ENCODE measurements at regions not wholly inside any gene's neighbourhood (a gene's known extent, or its start where the extent isn't known, plus 50 kb on each side); places are given as distances from the start of the nearest gene placed in this dataset.

DNA sequence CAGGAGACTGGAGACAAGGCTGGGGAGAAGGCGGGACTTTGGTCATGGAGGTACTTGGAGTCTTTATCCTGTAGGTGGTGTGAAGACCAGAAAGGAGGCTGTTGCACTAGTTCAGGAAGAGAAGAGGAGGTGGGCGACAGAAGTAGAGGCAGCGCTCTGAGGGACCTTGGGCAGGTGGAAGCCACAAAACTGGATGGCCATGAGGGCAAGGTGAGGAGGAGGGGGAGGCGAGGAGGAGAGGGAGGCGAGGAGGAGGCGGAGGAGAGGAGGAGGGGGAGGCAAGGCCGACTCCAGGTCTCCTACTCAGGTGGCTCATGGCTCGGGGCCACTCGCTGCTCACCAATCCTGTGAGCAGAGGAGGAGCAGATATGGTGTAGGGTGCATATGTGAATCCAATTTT lies 125.6 kb downstream of the RPLP1 start:
- Histone ChIP-seq H3K27me3 (ENCODE audit: control insufficient read depth, insufficient read depth, low read length) (no peaks in the 10 kb centered on the region; the same call in 1 of the 2 replicates), H3K4me3 (ENCODE audit: low read depth, low read length) (no peak overlapping the region), H3K9me3 (ENCODE audit: control insufficient read depth, insufficient read depth, low read depth, low read length) (no peaks in the 10 kb centered on the region), H3K27ac (ENCODE audit: low read depth, low read length) (no peak overlapping the region), H3K36me3 (ENCODE audit: control insufficient read depth, insufficient read depth, low read length) (no peaks in the 10 kb centered on the region), H3K9ac (ENCODE audit: low read length) (no peak overlapping the region), H3K4me1 (ENCODE audit: control insufficient read depth, insufficient read depth, low read length) (peaks cover 13% of the 10 kb centered on the region)

DNA sequence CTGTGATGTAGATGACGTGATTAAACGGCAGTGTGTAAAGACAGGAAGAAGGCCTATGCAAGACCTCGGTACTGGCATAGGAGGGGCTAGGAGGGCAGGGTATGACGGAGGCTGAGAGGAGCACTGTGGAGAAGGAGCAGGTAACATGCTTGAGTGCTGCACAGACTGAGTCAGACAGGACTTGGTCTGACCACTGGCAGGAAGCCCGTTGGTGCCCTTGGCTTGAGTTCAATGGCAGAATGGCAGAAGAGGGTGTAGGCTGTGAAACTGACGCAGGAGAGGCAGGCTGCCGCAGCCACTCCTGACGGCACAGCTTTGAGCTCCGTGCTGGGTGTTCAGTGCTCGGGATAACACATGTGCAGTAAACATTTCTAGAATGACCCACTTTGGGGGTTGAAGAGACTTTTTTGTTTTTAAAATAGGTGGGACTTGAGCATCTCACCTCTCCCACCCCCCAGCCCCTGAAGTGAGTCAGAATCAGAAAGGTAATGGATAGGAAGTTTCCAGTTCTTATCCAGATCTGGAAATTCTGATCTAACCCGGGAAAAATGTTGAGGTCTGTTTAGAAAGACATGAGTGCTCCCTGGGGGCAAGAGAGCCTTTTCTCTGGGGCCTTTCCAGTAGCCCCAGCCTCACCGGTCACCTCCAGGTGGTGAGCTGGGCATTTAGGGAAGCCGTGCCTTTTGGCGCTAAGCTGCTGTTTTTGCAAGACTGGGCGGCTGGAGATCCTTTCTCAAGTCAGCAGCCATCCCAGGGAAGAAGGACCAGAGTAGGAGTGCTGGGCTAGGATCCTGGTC lies 126.4 kb downstream of the RPLP1 start:
- Histone ChIP-seq H3K4me1 (ENCODE audit: control insufficient read depth, insufficient read depth, low read length) (peaks cover 12% of the 10 kb centered on the region), H3K27me3 (ENCODE audit: control insufficient read depth, insufficient read depth, low read length) (no peaks in the 10 kb centered on the region; the same call in 1 of the 2 replicates), H3K4me3 (ENCODE audit: low read depth, low read length) (no peak overlapping the region), H3K9ac (ENCODE audit: low read length) (no peak overlapping the region), H3K36me3 (ENCODE audit: control insufficient read depth, insufficient read depth, low read length) (no peaks in the 10 kb centered on the region), H3K27ac (ENCODE audit: low read depth, low read length) (no peak overlapping the region), H3K9me3 (ENCODE audit: control insufficient read depth, insufficient read depth, low read depth, low read length) (no peaks in the 10 kb centered on the region)

DNA sequence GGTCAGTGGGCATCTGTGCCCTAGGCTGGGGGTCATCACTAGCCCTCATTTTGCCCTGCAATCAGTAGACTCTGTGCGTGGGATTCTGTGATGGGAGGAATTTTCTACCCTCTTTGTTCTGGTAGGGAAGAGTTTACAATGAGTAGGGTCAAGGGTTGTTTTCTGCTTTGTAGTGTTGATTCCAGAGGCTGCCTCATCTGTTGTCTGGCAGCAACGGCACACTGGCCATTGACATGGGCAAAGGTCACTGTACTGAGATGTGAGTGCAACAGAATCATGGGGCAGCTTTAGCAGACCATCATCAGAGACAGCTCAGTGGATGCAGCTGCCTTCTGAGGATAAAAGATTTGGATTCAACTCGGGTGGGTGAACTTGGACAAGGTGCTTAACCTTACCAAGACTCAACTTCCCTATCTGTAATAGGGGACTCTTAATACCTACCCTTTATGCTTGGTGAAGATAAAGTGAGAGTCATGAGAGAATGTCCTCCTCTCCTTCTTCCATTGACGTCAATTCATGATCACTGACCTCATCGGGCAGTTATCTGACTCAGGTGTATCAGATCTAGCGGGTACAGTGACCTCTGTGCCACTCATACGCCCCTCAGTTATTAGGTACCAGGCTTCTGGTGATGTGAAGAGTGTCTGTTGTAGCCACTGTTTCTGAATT lies 127.5 kb downstream of the RPLP1 start:
- Histone ChIP-seq H3K4me3 (ENCODE audit: low read depth, low read length) (no peak overlapping the region), H3K27ac (ENCODE audit: low read depth, low read length) (no peak overlapping the region), H3K9me3 (ENCODE audit: control insufficient read depth, insufficient read depth, low read depth, low read length) (no peaks in the 10 kb centered on the region), H3K9ac (ENCODE audit: low read length) (no peak overlapping the region), H3K4me1 (ENCODE audit: control insufficient read depth, insufficient read depth, low read length) (peaks cover 5% of the 10 kb centered on the region; the same call in 1 of the 2 replicates), H3K27me3 (ENCODE audit: control insufficient read depth, insufficient read depth, low read length) (no peaks in the 10 kb centered on the region; the same call in 1 of the 2 replicates), H3K36me3 (ENCODE audit: control insufficient read depth, insufficient read depth, low read length) (no peaks in the 10 kb centered on the region)

DNA sequence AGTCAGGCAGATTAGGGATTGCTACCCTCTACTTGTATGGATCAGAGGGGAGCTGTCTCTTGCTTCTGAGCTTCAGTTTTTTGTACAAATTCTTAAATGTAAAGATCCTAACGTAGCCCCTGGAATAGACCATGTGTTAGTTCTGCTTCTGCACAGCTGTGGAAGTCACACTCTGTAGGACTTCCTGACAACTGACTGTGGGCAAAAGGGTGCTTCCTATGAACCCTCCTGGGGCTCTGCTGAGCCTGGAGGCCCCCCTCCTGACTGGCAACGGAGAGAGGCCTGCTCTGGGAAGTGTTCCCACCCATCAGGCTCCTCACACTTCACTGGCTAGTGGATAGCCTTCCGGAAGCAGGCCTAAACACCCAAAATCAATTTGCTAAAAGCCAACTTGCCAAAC lies 131.0 kb downstream of the RPLP1 start:
- Histone ChIP-seq H3K9me3 (ENCODE audit: control insufficient read depth, insufficient read depth, low read depth, low read length) (no peaks in the 10 kb centered on the region), H3K4me3 (ENCODE audit: low read depth, low read length) (no peak overlapping the region), H3K4me1 (ENCODE audit: control insufficient read depth, insufficient read depth, low read length) (peaks cover 5% of the 10 kb centered on the region; the same call in 1 of the 2 replicates), H3K27ac (ENCODE audit: low read depth, low read length) (no peak overlapping the region), H3K36me3 (ENCODE audit: control insufficient read depth, insufficient read depth, low read length) (no peaks in the 10 kb centered on the region), H3K27me3 (ENCODE audit: control insufficient read depth, insufficient read depth, low read length) (no peaks in the 10 kb centered on the region; the same call in 1 of the 2 replicates), H3K9ac (ENCODE audit: low read length) (no peak overlapping the region)

DNA sequence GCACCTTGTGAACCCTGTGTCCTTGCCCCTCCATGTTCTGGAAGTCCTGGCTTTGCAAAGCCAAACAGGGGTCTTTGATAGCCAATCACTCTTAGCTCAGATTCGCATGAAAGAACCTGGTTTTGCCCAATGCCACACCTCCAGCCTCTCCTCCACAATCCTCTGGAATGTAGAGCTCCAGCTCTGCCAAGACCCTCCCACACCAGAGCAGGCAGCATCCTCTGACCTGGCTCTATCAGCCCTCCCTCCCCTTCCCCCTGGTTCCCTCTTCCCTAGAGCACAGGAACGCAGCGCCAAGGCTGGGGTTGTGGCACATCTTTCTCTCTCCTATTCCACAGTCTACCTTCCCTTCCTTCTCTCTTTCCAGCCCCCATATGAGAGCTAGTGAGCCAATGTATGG lies 133.3 kb downstream of the RPLP1 start:
- Histone ChIP-seq H3K27ac (ENCODE audit: low read depth, low read length) (no peak overlapping the region), H3K4me1 (ENCODE audit: control insufficient read depth, insufficient read depth, low read length) (peaks cover 1% of the 10 kb centered on the region; the same call in 1 of the 2 replicates), H3K9me3 (ENCODE audit: control insufficient read depth, insufficient read depth, low read depth, low read length) (no peaks in the 10 kb centered on the region), H3K9ac (ENCODE audit: low read length) (no peak overlapping the region), H3K27me3 (ENCODE audit: control insufficient read depth, insufficient read depth, low read length) (no peaks in the 10 kb centered on the region), H3K36me3 (ENCODE audit: control insufficient read depth, insufficient read depth, low read length) (no peaks in the 10 kb centered on the region), H3K4me3 (ENCODE audit: low read depth, low read length) (no peak overlapping the region)

DNA sequence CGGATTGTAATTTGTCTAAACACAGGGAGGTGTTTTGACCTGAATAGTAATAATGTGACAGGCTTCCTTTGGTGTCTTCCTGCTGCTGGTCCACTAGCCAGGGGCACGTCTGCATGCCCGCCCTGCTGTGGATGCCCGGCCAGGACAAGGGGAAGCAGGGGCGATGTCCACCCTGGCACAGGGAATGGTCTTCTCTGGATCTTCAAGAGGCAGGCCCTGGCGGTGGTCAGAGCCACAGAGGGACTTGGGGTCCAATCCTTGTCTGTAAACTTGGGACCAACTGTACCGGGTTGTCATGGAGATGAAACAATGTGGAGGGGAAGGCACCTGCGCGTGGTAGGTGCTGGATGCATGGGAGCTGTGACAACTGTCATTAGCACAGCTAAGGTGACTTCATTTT lies 134.1 kb downstream of the RPLP1 start:
- Histone ChIP-seq H3K27ac (ENCODE audit: low read depth, low read length) (no peak overlapping the region), H3K9me3 (ENCODE audit: control insufficient read depth, insufficient read depth, low read depth, low read length) (no peaks in the 10 kb centered on the region), H3K4me3 (ENCODE audit: low read depth, low read length) (no peak overlapping the region), H3K27me3 (ENCODE audit: control insufficient read depth, insufficient read depth, low read length) (no peaks in the 10 kb centered on the region), H3K9ac (ENCODE audit: low read length) (no peak overlapping the region), H3K36me3 (ENCODE audit: control insufficient read depth, insufficient read depth, low read length) (no peaks in the 10 kb centered on the region), H3K4me1 (ENCODE audit: control insufficient read depth, insufficient read depth, low read length) (no peaks in the 10 kb centered on the region)

DNA sequence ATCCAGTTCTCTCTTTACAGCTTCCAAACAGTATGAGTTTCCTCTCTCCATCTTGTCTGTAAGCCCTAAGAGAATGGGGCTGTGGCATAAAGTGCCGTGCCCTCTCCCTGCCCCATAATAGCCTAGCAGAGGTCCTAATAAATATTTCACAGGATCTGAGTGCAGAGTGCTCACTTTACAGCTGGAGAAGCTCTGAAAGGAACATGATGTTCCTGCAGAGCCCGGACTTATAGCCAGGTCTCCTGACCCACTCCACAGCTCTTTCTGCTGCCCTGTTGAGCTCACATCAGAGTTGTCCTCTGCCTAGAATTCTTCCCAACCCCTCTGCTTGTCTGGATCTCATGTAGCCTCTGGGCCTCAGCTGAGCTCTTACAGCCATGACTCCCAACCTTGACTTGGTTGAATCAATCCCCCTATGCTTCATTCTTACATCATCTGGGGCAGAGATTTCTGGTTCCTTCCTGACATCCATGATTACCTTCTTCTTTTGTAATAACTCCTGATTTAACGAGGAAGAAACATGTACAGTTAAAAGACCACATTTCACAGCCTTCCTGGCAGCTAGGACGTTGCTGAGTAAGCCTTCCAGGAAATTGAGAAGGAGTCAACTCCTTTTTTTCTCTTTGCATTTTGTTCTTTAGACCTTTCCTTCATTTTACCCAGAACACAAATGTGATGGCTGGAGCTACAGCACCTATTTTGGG lies 135.3 kb downstream of the RPLP1 start:
- no peaks in the 10 kb centered on the region for H3K4me1 ChIP-seq (ENCODE audit: control insufficient read depth, insufficient read depth, low read length)
- no peak overlapping the region for H3K4me3 ChIP-seq (ENCODE audit: low read depth, low read length)
- no peaks in the 10 kb centered on the region for H3K36me3 ChIP-seq (ENCODE audit: control insufficient read depth, insufficient read depth, low read length)
- H3K9me3 ChIP-seq (ENCODE audit: control insufficient read depth, insufficient read depth, low read depth, low read length): no peaks in the 10 kb centered on the region
- no peaks in the 10 kb centered on the region for H3K27me3 ChIP-seq (ENCODE audit: control insufficient read depth, insufficient read depth, low read length)
- no peak overlapping the region for H3K27ac ChIP-seq (ENCODE audit: low read depth, low read length)
- H3K9ac ChIP-seq (ENCODE audit: low read length): no peak overlapping the region

DNA sequence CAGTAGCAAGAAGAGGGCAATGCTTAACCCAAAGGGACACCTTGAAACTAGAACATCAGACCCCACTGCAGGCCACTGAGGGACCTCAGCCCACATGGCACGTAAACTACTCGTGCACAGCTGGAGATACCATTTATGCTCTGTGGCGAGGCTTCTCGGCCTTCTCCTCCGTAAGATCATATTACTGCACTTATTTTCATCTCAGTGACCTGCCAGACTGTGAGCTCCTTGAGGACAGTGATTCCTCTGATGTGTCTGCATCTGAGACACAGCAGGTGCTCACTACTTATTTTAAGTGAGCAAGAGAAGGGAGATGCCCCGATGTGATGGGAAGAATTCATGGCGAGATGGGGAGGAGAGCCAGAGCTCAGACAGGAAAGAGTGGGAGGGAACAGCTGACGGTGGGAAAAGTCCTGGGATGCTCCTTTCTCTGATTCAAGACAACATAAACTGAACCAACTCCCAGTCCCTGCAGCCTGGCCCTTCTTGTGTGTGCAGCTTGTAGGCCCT lies 137.6 kb downstream of the RPLP1 start:
- H3K27ac ChIP-seq (ENCODE audit: low read depth, low read length): no peak overlapping the region
- H3K36me3 ChIP-seq (ENCODE audit: control insufficient read depth, insufficient read depth, low read length): no peaks in the 10 kb centered on the region
- H3K9me3 ChIP-seq (ENCODE audit: control insufficient read depth, insufficient read depth, low read depth, low read length): no peaks in the 10 kb centered on the region
- no peaks in the 10 kb centered on the region; the same call in none of the 2 replicates for H3K4me1 ChIP-seq (ENCODE audit: control insufficient read depth, insufficient read depth, low read length)
- H3K4me3 ChIP-seq (ENCODE audit: low read depth, low read length): no peak overlapping the region
- H3K27me3 ChIP-seq (ENCODE audit: control insufficient read depth, insufficient read depth, low read length): no peaks in the 10 kb centered on the region
- no peak overlapping the region for H3K9ac ChIP-seq (ENCODE audit: low read length)

DNA sequence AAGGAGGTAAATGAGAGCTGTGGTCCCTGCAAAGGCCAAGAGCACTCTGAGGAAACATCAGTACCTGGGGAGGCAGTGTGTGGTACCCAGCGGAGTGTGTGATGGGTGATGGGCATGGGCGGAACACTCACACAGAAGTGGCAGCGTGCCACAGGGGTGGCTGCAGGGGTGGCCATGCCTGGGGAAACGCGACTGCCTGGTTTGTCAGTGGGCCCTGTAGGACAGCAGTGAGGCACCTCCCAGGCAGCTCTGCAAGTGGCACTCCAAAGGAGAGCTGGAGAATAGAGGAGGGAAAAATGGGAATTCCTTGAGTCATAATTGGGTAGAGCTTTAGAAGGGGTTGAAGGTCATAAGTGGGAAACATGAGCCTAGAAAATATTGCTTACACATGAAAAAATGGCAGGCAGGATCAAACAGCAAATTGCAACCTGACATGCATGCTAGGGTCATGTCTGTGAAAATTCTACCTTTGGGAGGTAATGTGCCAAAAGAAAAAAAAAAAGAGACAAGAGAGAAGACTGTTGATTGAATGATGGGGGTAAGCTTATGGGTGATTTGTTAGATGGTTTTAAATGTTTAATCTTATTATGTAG lies 138.4 kb downstream of the RPLP1 start:
- Histone ChIP-seq H3K27ac (ENCODE audit: low read depth, low read length) (no peak overlapping the region), H3K9me3 (ENCODE audit: control insufficient read depth, insufficient read depth, low read depth, low read length) (no peaks in the 10 kb centered on the region), H3K4me1 (ENCODE audit: control insufficient read depth, insufficient read depth, low read length) (no peaks in the 10 kb centered on the region; the same call in none of the 2 replicates), H3K9ac (ENCODE audit: low read length) (no peak overlapping the region), H3K4me3 (ENCODE audit: low read depth, low read length) (no peak overlapping the region), H3K36me3 (ENCODE audit: control insufficient read depth, insufficient read depth, low read length) (no peaks in the 10 kb centered on the region), H3K27me3 (ENCODE audit: control insufficient read depth, insufficient read depth, low read length) (no peaks in the 10 kb centered on the region)

DNA sequence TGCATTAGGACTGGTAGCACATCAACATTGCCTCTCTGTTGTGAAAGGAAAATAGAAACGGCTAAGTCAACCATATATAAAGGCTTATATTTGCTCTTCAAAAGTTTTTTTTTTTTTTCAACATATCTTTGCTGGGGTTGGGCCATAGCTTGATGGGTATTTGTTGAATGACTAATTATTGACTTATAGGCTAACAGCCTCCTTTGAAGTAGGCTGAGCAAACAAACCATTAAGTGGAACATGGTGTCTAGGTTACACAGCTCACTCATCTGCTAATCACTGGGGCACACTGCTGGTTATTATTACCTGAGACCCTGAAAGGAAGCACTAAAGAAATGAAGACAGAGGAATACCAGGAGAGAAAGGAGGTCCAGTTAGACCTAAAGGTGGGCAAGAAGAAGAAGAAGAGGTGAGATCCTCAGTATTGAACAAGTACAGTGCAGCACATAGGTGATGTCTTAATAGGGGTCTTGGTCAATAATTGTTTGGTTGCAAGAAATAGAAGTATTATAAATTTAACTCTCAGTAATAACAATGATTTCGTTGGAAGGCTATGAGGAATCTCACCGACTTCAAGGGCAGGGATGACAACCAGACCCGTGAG lies 139.4 kb downstream of the RPLP1 start:
- Histone ChIP-seq H3K27me3 (ENCODE audit: control insufficient read depth, insufficient read depth, low read length) (no peaks in the 10 kb centered on the region), H3K9me3 (ENCODE audit: control insufficient read depth, insufficient read depth, low read depth, low read length) (no peaks in the 10 kb centered on the region), H3K36me3 (ENCODE audit: control insufficient read depth, insufficient read depth, low read length) (no peaks in the 10 kb centered on the region), H3K27ac (ENCODE audit: low read depth, low read length) (no peak overlapping the region), H3K4me3 (ENCODE audit: low read depth, low read length) (no peak overlapping the region), H3K9ac (ENCODE audit: low read length) (no peak overlapping the region), H3K4me1 (ENCODE audit: control insufficient read depth, insufficient read depth, low read length) (no peaks in the 10 kb centered on the region; the same call in none of the 2 replicates)

Measured in HUES6 (cell line).